NCI-H128 (cell line): ENCODE measurements at regions not wholly inside any gene's neighbourhood (a gene's known extent, or its start where the extent isn't known, plus 50 kb on each side); places are given as distances from the start of the nearest gene placed in this dataset.

Experiments used
- DNase-seq: peaks from one replicate; lab custom pipeline; 2025; ENCODE audit not compliant: unreplicated experiment; lab: John Stamatoyannopoulos, UW

GRCh38 chr14:98954349-98955000, 317.5 kb downstream of the BCL11B start:
- no peak for DNase-seq

GRCh38 chr14:98955036-98955740, 316.8 kb downstream of the BCL11B start:
- DNase-seq, result no peak

- DNase-seq, result no peak
Measured at GRCh38 chr14:98955741-98956070, 316.3 kb downstream of the BCL11B start.

- DNase-seq, result no peak
Measured at GRCh38 chr14:98956181-98956580, 315.8 kb downstream of the BCL11B start.

- no peak for DNase-seq
Measured at GRCh38 chr14:98956661-98957060, 315.3 kb downstream of the BCL11B start.

- DNase-seq, result no peak
Measured at GRCh38 chr14:98957211-98958047, 314.6 kb downstream of the BCL11B start.

- DNase-seq, result no peak
Measured at GRCh38 chr14:98958048-98958631, 313.9 kb downstream of the BCL11B start.

GRCh38 chr14:98958632-98959031, 313.4 kb downstream of the BCL11B start:
- DNase-seq, result no peak

GRCh38 chr14:98959410-98959809, 312.6 kb downstream of the BCL11B start:
- no peak for DNase-seq

- DNase-seq, result no peak
Measured at GRCh38 chr14:98959958-98960616, 311.9 kb downstream of the BCL11B start.

- no peak for DNase-seq
Measured at GRCh38 chr14:98960617-98961013, 311.4 kb downstream of the BCL11B start.

- no peak for DNase-seq
Measured at GRCh38 chr14:98961191-98961590, 310.8 kb downstream of the BCL11B start.

GRCh38 chr14:98962118-98962517, 309.9 kb downstream of the BCL11B start:
- DNase-seq, result no peak

- no peak for DNase-seq
Measured at GRCh38 chr14:98963610-98964009, 308.4 kb downstream of the BCL11B start.

- DNase-seq, result no peak
Measured at GRCh38 chr14:98964171-98964570, 307.8 kb downstream of the BCL11B start.

- no peak for DNase-seq
Measured at GRCh38 chr14:98965076-98965475, 306.9 kb downstream of the BCL11B start.

GRCh38 chr14:98966016-98966415, 306.0 kb downstream of the BCL11B start:
- no peak for DNase-seq

- no peak for DNase-seq
Measured at GRCh38 chr14:98966475-98967162, 305.4 kb downstream of the BCL11B start.

- no peak for DNase-seq
Measured at GRCh38 chr14:98974113-98974512, 297.9 kb downstream of the BCL11B start.

GRCh38 chr14:98976271-98976670, 295.7 kb downstream of the BCL11B start:
- DNase-seq, result no peak

GRCh38 chr14:98977451-98977850, 294.5 kb downstream of the BCL11B start:
- DNase-seq, result no peak
